Smooth muscle cell (in vitro differentiated cells): ENCODE measurements at regions not wholly inside any gene's neighbourhood (a gene's known extent, or its start where the extent isn't known, plus 50 kb on each side); places are given as distances from the start of the nearest gene placed in this dataset.

Experiments
- DNase-seq: peaks from one replicate; lab custom pipeline; 2025; ENCODE audit not compliant: unreplicated experiment; lab: John Stamatoyannopoulos, UW
- H2AFZ ChIP-seq: fragments of 200-600 bp; sonication (generic); 2 replicates; pipeline ENCODE4 v1.6.0; 2016; ENCODE audit warnings: antibody characterized with exemption, low read depth, mild to moderate bottlenecking
- H3F3A ChIP-seq: fragments of 200-600 bp; sonication (generic); 2 replicates; pipeline ENCODE4 v1.6.0; 2017; ENCODE audit warnings: antibody characterized with exemption, low read depth
- H3K27ac ChIP-seq: fragments of 200-600 bp; sonication (generic); 2 replicates; pipeline ENCODE4 v1.5.1; 2016; ENCODE audit warnings: low read depth, mild to moderate bottlenecking
- H3K27me3 ChIP-seq: fragments of 200-600 bp; sonication (generic); 2 replicates; pipeline ENCODE4 v1.6.1; 2016; ENCODE audit warnings: low read depth, mild to moderate bottlenecking
- H3K36me3 ChIP-seq: fragments of 200-600 bp; sonication (generic); 2 replicates; pipeline ENCODE4 v1.5.1; 2016; ENCODE audit warnings: low read depth
- H3K4me1 ChIP-seq: fragments of 200-600 bp; sonication (generic); 2 replicates; pipeline ENCODE4 v1.5.1; 2016; ENCODE audit warnings: low read depth
- H3K4me2 ChIP-seq: fragments of 200-600 bp; sonication (generic); 2 replicates; pipeline ENCODE4 v1.6.0; 2016; ENCODE audit warnings: mild to moderate bottlenecking
- H3K4me3 ChIP-seq: fragments of 200-600 bp; sonication (generic); 2 replicates; pipeline ENCODE4 v1.5.1; 2016; ENCODE audit warnings: mild to moderate bottlenecking
- H3K79me2 ChIP-seq: fragments of 200-600 bp; sonication (generic); 2 replicates; pipeline ENCODE4 v1.6.0; 2016; ENCODE audit warnings: low read depth, mild to moderate bottlenecking
- H3K9ac ChIP-seq: fragments of 200-600 bp; sonication (generic); 2 replicates; pipeline ENCODE4 v1.6.0; 2016; ENCODE audit warnings: low read depth
- H3K9me3 ChIP-seq: fragments of 200-600 bp; sonication (generic); replicated peaks from 2 replicates; pipeline ENCODE4 v1.5.1; 2016; ENCODE audit warnings: low read depth
- H4K20me1 ChIP-seq: fragments of 200-600 bp; sonication (generic); 2 replicates; pipeline ENCODE4 v1.6.0; 2016; ENCODE audit warnings: low read depth
- WGBS: methylation state at CpG from one replicate; pipeline ENCODE4 v1.1.7; 2016; ENCODE audit warnings: low lambda C conversion rate; 5-methylcytosine and 5-hydroxymethylcytosine counted together
- TF ChIP-seq, protein P1 (sequence below): fragments of 200-600 bp; sonication (generic); IDR thresholded peaks from 2 replicates; pipeline ENCODE4 v1.5.1; 2017; ENCODE audit warnings: borderline replicate concordance, mild to moderate bottlenecking, antibody characterized with exemption; ENCODE audit not compliant: insufficient read depth, poor library complexity, severe bottlenecking

DNA sequence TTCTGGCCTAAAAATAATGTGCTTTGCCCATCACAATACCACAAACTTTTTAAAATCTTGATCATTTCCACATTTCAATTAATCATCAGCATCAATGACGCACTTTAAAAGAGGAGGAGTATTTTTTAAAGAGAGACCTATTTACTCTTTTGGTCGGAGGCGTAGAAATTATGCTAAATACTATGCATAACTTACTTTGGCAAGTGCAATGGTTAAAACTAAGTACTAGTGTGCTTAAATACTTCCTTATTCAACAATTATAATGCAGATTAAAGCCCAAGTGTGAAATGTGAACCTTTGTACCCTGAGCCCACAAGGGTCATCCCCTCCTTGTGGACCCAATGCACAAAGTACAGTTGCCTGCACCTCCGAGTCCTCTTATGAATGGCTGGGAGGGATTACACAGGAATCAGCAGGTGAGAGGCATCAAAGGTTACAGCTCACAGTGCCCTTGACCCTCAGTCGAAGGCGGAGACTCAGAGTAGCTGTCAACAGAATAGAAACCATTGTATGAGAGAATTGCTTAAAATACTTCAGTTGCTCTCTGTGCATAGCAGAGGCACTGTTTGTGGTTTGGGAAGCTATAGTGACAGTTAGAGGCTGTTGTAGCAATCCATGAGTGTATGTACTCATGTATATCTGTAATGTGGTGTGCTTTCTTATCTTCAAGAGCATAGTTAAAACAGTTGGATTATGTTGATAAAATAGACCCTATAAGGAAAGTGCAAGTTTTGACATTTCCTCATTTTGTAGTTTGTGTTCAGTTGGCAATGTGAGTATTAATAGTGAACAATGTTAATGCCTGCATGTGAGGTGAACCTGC, 151.7 kb upstream of the ITGA4 start:
- WGBS: 76% methylated on average over 6 of the region's 6 CpGs
- DNase-seq: no peak
- no peaks in the 10 kb centered on the region for H3K4me1 ChIP-seq
- H3K27ac ChIP-seq: no peak overlapping the region
- H3K79me2 ChIP-seq: no peaks in the 10 kb centered on the region
- H2AFZ ChIP-seq: no peak overlapping the region
- H3F3A ChIP-seq: no peaks in the 10 kb centered on the region
- no peaks in the 10 kb centered on the region for H3K27me3 ChIP-seq
- no peaks in the 10 kb centered on the region for H3K9me3 ChIP-seq
- H3K36me3 ChIP-seq: no peaks in the 10 kb centered on the region
- TF ChIP-seq, protein P1, sequence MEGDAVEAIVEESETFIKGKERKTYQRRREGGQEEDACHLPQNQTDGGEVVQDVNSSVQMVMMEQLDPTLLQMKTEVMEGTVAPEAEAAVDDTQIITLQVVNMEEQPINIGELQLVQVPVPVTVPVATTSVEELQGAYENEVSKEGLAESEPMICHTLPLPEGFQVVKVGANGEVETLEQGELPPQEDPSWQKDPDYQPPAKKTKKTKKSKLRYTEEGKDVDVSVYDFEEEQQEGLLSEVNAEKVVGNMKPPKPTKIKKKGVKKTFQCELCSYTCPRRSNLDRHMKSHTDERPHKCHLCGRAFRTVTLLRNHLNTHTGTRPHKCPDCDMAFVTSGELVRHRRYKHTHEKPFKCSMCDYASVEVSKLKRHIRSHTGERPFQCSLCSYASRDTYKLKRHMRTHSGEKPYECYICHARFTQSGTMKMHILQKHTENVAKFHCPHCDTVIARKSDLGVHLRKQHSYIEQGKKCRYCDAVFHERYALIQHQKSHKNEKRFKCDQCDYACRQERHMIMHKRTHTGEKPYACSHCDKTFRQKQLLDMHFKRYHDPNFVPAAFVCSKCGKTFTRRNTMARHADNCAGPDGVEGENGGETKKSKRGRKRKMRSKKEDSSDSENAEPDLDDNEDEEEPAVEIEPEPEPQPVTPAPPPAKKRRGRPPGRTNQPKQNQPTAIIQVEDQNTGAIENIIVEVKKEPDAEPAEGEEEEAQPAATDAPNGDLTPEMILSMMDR: no peak
- no peak overlapping the region for H3K4me3 ChIP-seq
- H4K20me1 ChIP-seq: no peaks in the 10 kb centered on the region
- H3K9ac ChIP-seq: no peak overlapping the region
- no peak overlapping the region for H3K4me2 ChIP-seq

DNA sequence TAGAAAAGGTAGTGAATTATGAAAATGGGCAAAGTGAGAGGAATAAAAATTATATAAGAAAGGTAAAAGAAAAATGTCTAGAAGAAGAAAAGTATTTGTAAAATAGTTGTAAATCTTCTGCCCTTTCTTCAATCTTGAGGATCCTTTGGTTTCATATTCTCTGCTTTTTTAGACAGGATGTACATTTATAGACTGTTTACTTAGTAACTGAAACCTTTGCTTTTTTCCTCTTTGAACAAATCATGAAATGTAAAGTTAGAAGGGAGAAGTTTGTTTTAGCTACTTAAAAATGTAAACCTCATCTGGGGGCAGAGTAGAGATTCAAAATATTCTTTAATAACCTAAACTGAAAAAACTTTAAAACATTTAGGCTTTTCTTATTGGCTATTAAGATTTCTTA, 150.4 kb upstream of the ITGA4 start:
- Histone ChIP-seq H2AFZ (no peak overlapping the region), H4K20me1 (no peaks in the 10 kb centered on the region), H3K79me2 (no peaks in the 10 kb centered on the region), H3K4me3 (no peak overlapping the region), H3K27me3 (no peaks in the 10 kb centered on the region), H3K36me3 (no peaks in the 10 kb centered on the region), H3K4me2 (no peak overlapping the region), H3K4me1 (no peaks in the 10 kb centered on the region), H3F3A (no peaks in the 10 kb centered on the region), H3K9me3 (no peaks in the 10 kb centered on the region), H3K27ac (no peak overlapping the region), H3K9ac (no peak overlapping the region)
- DNase-seq: no peak
- TF ChIP-seq, protein P1: no peak

DNA sequence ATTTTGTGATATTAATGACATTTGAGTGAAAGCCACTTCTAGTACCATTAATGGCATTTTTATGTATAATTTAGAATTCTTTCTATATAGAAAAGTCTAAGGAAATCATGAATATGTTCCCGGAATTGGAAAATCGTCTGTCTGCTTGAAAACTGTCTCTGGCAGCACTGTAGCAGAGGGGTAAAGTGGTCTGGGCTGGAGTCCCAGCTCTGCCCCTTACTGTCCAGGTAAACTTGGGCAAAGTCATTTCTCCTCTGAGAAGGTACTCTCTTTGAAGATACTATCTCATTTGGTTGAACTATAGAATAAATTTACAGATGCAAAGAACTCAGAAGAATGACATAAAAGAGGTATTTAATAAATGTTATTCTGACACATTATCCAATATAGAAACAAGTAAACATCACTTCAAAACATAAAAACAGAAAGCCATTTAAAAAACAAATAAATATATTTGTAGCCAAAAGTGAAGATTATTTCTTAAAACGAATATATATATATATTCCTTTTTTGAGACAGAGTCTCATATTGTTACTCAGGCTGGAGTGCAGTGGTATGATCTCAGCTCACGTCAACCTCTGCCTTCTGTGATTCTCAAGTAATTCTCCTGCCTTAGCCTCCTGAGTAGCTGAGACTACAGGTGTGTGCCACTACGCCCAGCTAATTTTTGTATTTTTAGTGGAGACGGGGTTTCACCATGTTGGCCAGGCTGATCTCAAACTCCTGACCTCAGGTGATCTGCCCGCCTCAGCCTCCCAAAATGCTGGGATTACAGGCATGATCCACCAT, 149.8 kb upstream of the ITGA4 start:
- no peak for DNase-seq

More for the DNA sequence above, 149.8 kb upstream of the ITGA4 start:
- H3K79me2 ChIP-seq: no peaks in the 10 kb centered on the region
- no peaks in the 10 kb centered on the region for H3K4me1 ChIP-seq
- H3K9me3 ChIP-seq: no peaks in the 10 kb centered on the region
- H3K4me2 ChIP-seq: no peak overlapping the region
- H3K27me3 ChIP-seq: no peaks in the 10 kb centered on the region
- no peaks in the 10 kb centered on the region for H4K20me1 ChIP-seq
- TF ChIP-seq, protein P1: no peak
- no peak overlapping the region for H3K9ac ChIP-seq
- 84% methylated on average over 7 of the region's 7 CpGs for WGBS
- H3K4me3 ChIP-seq: no peak overlapping the region
- no peak overlapping the region for H3K27ac ChIP-seq
- no peak overlapping the region for H2AFZ ChIP-seq
- no peaks in the 10 kb centered on the region for H3F3A ChIP-seq
- no peaks in the 10 kb centered on the region for H3K36me3 ChIP-seq
